ENCODE measurements at regions not wholly inside any gene's neighbourhood (a gene's known extent, or its start where the extent isn't known, plus 50 kb on each side); places are given as distances from the start of the nearest gene placed in this dataset.

GRCh38 chr18:56139372-56139771 lies 499.0 kb downstream of the TXNL1 start:
- no peaks in the 10 kb centered on the region for H3K4me1 Mint-ChIP-seq
- ChIA-PET CTCF (no interaction called here), POLR2A (no interaction called here)
- Histone ChIP-seq H3K4me1 (ENCODE audit: control insufficient read depth in 1 of 2, extremely low read depth in 1 of 2, insufficient read depth in 2 of 2, low read length in 2 of 2) (no peaks in the 10 kb centered on the region), H3K27me3 (replicated peaks in 1 of 2; ENCODE audit: control insufficient read depth in 2 of 2, extremely low read depth in 1 of 2, insufficient read depth in 2 of 2, low read length in 1 of 2) (no peaks in the 10 kb centered on the region), H3K27ac (ENCODE audit: low read length) (no peak overlapping the region), H3K36me3 (ENCODE audit: control insufficient read depth in 2 of 2, extremely low read depth in 1 of 2, insufficient read depth in 1 of 2, low read length in 1 of 2) (no peaks in the 10 kb centered on the region), H3K4me3 (ENCODE audit: control insufficient read depth in 1 of 2, extremely low read depth in 1 of 2, low read length in 1 of 2) (no peak overlapping the region), H3K9me3 (no peaks in the 10 kb centered on the region)
- peaks cover 0 to 3% (median 0%) of the 10 kb centered on the region in 3 donors for H3K9me3 Mint-ChIP-seq
- ATAC-seq (replicated peaks in 1 of 4) (no peak), DNase-seq (no peak)
- H3K27me3 Mint-ChIP-seq = no peaks in the 10 kb centered on the region
- H3K4me3 Mint-ChIP-seq = no peak overlapping the region
- H3K36me3 Mint-ChIP-seq = no peaks in the 10 kb centered on the region
- no peak overlapping the region for H3K27ac Mint-ChIP-seq

- ChIA-PET CTCF (no interaction called here), POLR2A (no interaction called here)
- Histone ChIP-seq H3K27ac (ENCODE audit: low read length) (no peak overlapping the region), H3K4me3 (ENCODE audit: control insufficient read depth in 1 of 2, extremely low read depth in 1 of 2, low read length in 1 of 2) (no peak overlapping the region), H3K4me1 (ENCODE audit: control insufficient read depth in 1 of 2, extremely low read depth in 1 of 2, insufficient read depth in 2 of 2, low read length in 2 of 2) (no peaks in the 10 kb centered on the region), H3K27me3 (replicated peaks in 1 of 2; ENCODE audit: control insufficient read depth in 2 of 2, extremely low read depth in 1 of 2, insufficient read depth in 2 of 2, low read length in 1 of 2) (no peaks in the 10 kb centered on the region), H3K36me3 (ENCODE audit: control insufficient read depth in 2 of 2, extremely low read depth in 1 of 2, insufficient read depth in 1 of 2, low read length in 1 of 2) (no peaks in the 10 kb centered on the region), H3K9me3 (no peaks in the 10 kb centered on the region)
- ATAC-seq (replicated peaks in 1 of 4) (no peak), DNase-seq (no peak)
- no peaks in the 10 kb centered on the region for H3K36me3 Mint-ChIP-seq
- no peaks in the 10 kb centered on the region for H3K27me3 Mint-ChIP-seq
- WGBS (ENCODE audit: insufficient coverage) = 100% methylated on average over 1 of the region's 2 CpGs
- peaks cover 0 to 2% (median 0%) of the 10 kb centered on the region in 3 donors for H3K9me3 Mint-ChIP-seq
- H3K4me3 Mint-ChIP-seq = no peak overlapping the region
- no peaks in the 10 kb centered on the region for H3K4me1 Mint-ChIP-seq
- no peak overlapping the region for H3K27ac Mint-ChIP-seq
These were observed 502.3 kb downstream of the TXNL1 start for GRCh38 chr18:56136105-56136504.

- Histone ChIP-seq H3K4me1 (ENCODE audit: control insufficient read depth in 1 of 2, extremely low read depth in 1 of 2, insufficient read depth in 2 of 2, low read length in 2 of 2) (no peaks in the 10 kb centered on the region), H3K4me3 (ENCODE audit: control insufficient read depth in 1 of 2, extremely low read depth in 1 of 2, low read length in 1 of 2) (no peak overlapping the region), H3K9me3 (no peaks in the 10 kb centered on the region), H3K36me3 (ENCODE audit: control insufficient read depth in 2 of 2, extremely low read depth in 1 of 2, insufficient read depth in 1 of 2, low read length in 1 of 2) (no peaks in the 10 kb centered on the region), H3K27ac (ENCODE audit: low read length) (no peak overlapping the region), H3K27me3 (replicated peaks in 1 of 2; ENCODE audit: control insufficient read depth in 2 of 2, extremely low read depth in 1 of 2, insufficient read depth in 2 of 2, low read length in 1 of 2) (no peaks in the 10 kb centered on the region)
- DNase-seq (no peak), ATAC-seq (replicated peaks in 1 of 4) (no peak)
- Mint-ChIP-seq H3K27ac (no peak overlapping the region), H3K27me3 (peaks cover 0 to 2% of the 10 kb centered on the region in 2 donors), H3K4me1 (no peaks in the 10 kb centered on the region), H3K4me3 (no peak overlapping the region), H3K36me3 (no peaks in the 10 kb centered on the region), H3K9me3 (peaks cover 0 to 4% (median 0%) of the 10 kb centered on the region in 3 donors)
- POLR2A ChIA-PET = no interaction called here
- CTCF ChIA-PET = no interaction called here
- no CpG with 5 or more reads among the region's 2 CpGs for WGBS (ENCODE audit: insufficient coverage)
These were observed 507.9 kb downstream of the TXNL1 start for GRCh38 chr18:56130481-56130880.

GRCh38 chr18:56128153-56128791 lies 510.1 kb downstream of the TXNL1 start:
- no peak overlapping the region for H3K4me3 ChIP-seq (ENCODE audit: control insufficient read depth in 1 of 2, extremely low read depth in 1 of 2, low read length in 1 of 2)
- Mint-ChIP-seq H3K36me3 (no peaks in the 10 kb centered on the region), H3K9me3 (peaks cover 0 to 4% (median 0%) of the 10 kb centered on the region in 3 donors), H3K4me3 (no peak overlapping the region), H3K27me3 (peaks cover 0 to 7% of the 10 kb centered on the region in 2 donors), H3K4me1 (no peaks in the 10 kb centered on the region), H3K27ac (no peak overlapping the region)
- no peak for DNase-seq
- H3K27ac ChIP-seq (ENCODE audit: low read length) = no peak overlapping the region
- no peak for ATAC-seq (replicated peaks in 1 of 4)
- no peaks in the 10 kb centered on the region for H3K27me3 ChIP-seq (replicated peaks in 1 of 2; ENCODE audit: control insufficient read depth in 2 of 2, extremely low read depth in 1 of 2, insufficient read depth in 2 of 2, low read length in 1 of 2)
- POLR2A ChIA-PET = no interaction called here
- WGBS (ENCODE audit: insufficient coverage) = no CpG with 5 or more reads among the region's 2 CpGs
- CTCF ChIA-PET = no interaction called here
- H3K36me3 ChIP-seq (ENCODE audit: control insufficient read depth in 2 of 2, extremely low read depth in 1 of 2, insufficient read depth in 1 of 2, low read length in 1 of 2) = no peaks in the 10 kb centered on the region
- no peaks in the 10 kb centered on the region for H3K9me3 ChIP-seq
- no peaks in the 10 kb centered on the region for H3K4me1 ChIP-seq (ENCODE audit: control insufficient read depth in 1 of 2, extremely low read depth in 1 of 2, insufficient read depth in 2 of 2, low read length in 2 of 2)

- CTCF ChIA-PET = no interaction called here
- no CpG with 5 or more reads among the region's 5 CpGs for WGBS (ENCODE audit: insufficient coverage)
- no peaks in the 10 kb centered on the region for H3K4me1 Mint-ChIP-seq
These were observed 510.9 kb downstream of the TXNL1 start for GRCh38 chr18:56127322-56128099.

GRCh38 chr18:56124186-56124585 lies 514.2 kb downstream of the TXNL1 start:
- POLR2A ChIA-PET = no interaction called here
- Histone ChIP-seq H3K27ac (ENCODE audit: low read length) (no peak overlapping the region), H3K9me3 (no peaks in the 10 kb centered on the region), H3K4me3 (ENCODE audit: control insufficient read depth in 1 of 2, extremely low read depth in 1 of 2, low read length in 1 of 2) (no peak overlapping the region), H3K36me3 (ENCODE audit: control insufficient read depth in 2 of 2, extremely low read depth in 1 of 2, insufficient read depth in 1 of 2, low read length in 1 of 2) (no peaks in the 10 kb centered on the region), H3K27me3 (replicated peaks in 1 of 2; ENCODE audit: control insufficient read depth in 2 of 2, extremely low read depth in 1 of 2, insufficient read depth in 2 of 2, low read length in 1 of 2) (no peaks in the 10 kb centered on the region), H3K4me1 (ENCODE audit: control insufficient read depth in 1 of 2, extremely low read depth in 1 of 2, insufficient read depth in 2 of 2, low read length in 2 of 2) (no peaks in the 10 kb centered on the region)
- no peak overlapping the region for H3K27ac Mint-ChIP-seq
- no peak for ATAC-seq (replicated peaks in 1 of 4)
- CTCF ChIA-PET = no interaction called here
- H3K4me1 Mint-ChIP-seq = no peaks in the 10 kb centered on the region
- DNase-seq = no peak
- no peaks in the 10 kb centered on the region for H3K36me3 Mint-ChIP-seq
- no peak overlapping the region for H3K4me3 Mint-ChIP-seq
- H3K27me3 Mint-ChIP-seq = peaks cover 0 to 7% of the 10 kb centered on the region in 2 donors
- WGBS (ENCODE audit: insufficient coverage) = 80% methylated on average over 1 of the region's 2 CpGs
- peaks cover 0 to 2% (median 0%) of the 10 kb centered on the region in 3 donors for H3K9me3 Mint-ChIP-seq

More at GRCh38 chr18:56127322-56128099, 510.9 kb downstream of the TXNL1 start:
- peaks cover 0 to 7% of the 10 kb centered on the region in 2 donors for H3K27me3 Mint-ChIP-seq
- POLR2A ChIA-PET = no interaction called here
- H3K27ac Mint-ChIP-seq = no peak overlapping the region
- Histone ChIP-seq H3K9me3 (no peaks in the 10 kb centered on the region), H3K27me3 (replicated peaks in 1 of 2; ENCODE audit: control insufficient read depth in 2 of 2, extremely low read depth in 1 of 2, insufficient read depth in 2 of 2, low read length in 1 of 2) (no peaks in the 10 kb centered on the region), H3K36me3 (ENCODE audit: control insufficient read depth in 2 of 2, extremely low read depth in 1 of 2, insufficient read depth in 1 of 2, low read length in 1 of 2) (no peaks in the 10 kb centered on the region), H3K4me1 (ENCODE audit: control insufficient read depth in 1 of 2, extremely low read depth in 1 of 2, insufficient read depth in 2 of 2, low read length in 2 of 2) (no peaks in the 10 kb centered on the region), H3K27ac (ENCODE audit: low read length) (no peak overlapping the region), H3K4me3 (ENCODE audit: control insufficient read depth in 1 of 2, extremely low read depth in 1 of 2, low read length in 1 of 2) (no peak overlapping the region)
- H3K9me3 Mint-ChIP-seq = peaks cover 0 to 4% (median 0%) of the 10 kb centered on the region in 3 donors
- no peaks in the 10 kb centered on the region for H3K36me3 Mint-ChIP-seq
- DNase-seq (no peak), ATAC-seq (replicated peaks in 1 of 4) (no peak)
- H3K4me3 Mint-ChIP-seq = no peak overlapping the region
